ENCODE measurements at regions not wholly inside any gene's neighbourhood (a gene's known extent, or its start where the extent isn't known, plus 50 kb on each side); places are given as distances from the start of the nearest gene placed in this dataset.

GRCh38 chr15:85906640-85907039 is 111.9 kb upstream of the KLHL25 start:
- Mint-ChIP-seq H3K36me3 (ENCODE audit: low read depth) (no peaks in the 10 kb centered on the region), H3K9me3 (no peaks in the 10 kb centered on the region), H3K4me3 (no peak overlapping the region), H3K4me1 (ENCODE audit: low read depth) (no peaks in the 10 kb centered on the region), H3K27me3 (ENCODE audit: low read depth) (peaks cover 10% of the 10 kb centered on the region), H3K27ac (no peak overlapping the region)

GRCh38 chr15:85910834-85911233 is 116.1 kb upstream of the KLHL25 start:
- H3K4me1 Mint-ChIP-seq (ENCODE audit: low read depth): no peaks in the 10 kb centered on the region
- peaks cover 5% of the 10 kb centered on the region for H3K27me3 Mint-ChIP-seq (ENCODE audit: low read depth)
- no peak overlapping the region for H3K27ac Mint-ChIP-seq
- H3K9me3 Mint-ChIP-seq: no peaks in the 10 kb centered on the region
- H3K4me3 Mint-ChIP-seq: no peak overlapping the region
- no peaks in the 10 kb centered on the region for H3K36me3 Mint-ChIP-seq (ENCODE audit: low read depth)

GRCh38 chr15:85913461-85913860 is 118.7 kb upstream of the KLHL25 start:
- no peaks in the 10 kb centered on the region for H3K36me3 Mint-ChIP-seq (ENCODE audit: low read depth)
- no peaks in the 10 kb centered on the region for H3K4me1 Mint-ChIP-seq (ENCODE audit: low read depth)
- H3K9me3 Mint-ChIP-seq: no peaks in the 10 kb centered on the region
- peaks cover 8% of the 10 kb centered on the region for H3K27me3 Mint-ChIP-seq (ENCODE audit: low read depth)
- no peak overlapping the region for H3K4me3 Mint-ChIP-seq
- no peak overlapping the region for H3K27ac Mint-ChIP-seq

- Mint-ChIP-seq H3K4me3 (no peak overlapping the region), H3K27ac (no peak overlapping the region), H3K4me1 (ENCODE audit: low read depth) (no peaks in the 10 kb centered on the region), H3K36me3 (ENCODE audit: low read depth) (no peaks in the 10 kb centered on the region), H3K9me3 (no peaks in the 10 kb centered on the region), H3K27me3 (ENCODE audit: low read depth) (peaks cover 3% of the 10 kb centered on the region)
These were observed 126.2 kb upstream of the KLHL25 start for GRCh38 chr15:85920956-85921355.

GRCh38 chr15:85924088-85924487 is 129.4 kb upstream of the KLHL25 start:
- no peak overlapping the region for H3K27ac Mint-ChIP-seq
- H3K36me3 Mint-ChIP-seq (ENCODE audit: low read depth): no peaks in the 10 kb centered on the region
- H3K27me3 Mint-ChIP-seq (ENCODE audit: low read depth): no peaks in the 10 kb centered on the region
- H3K4me3 Mint-ChIP-seq: no peak overlapping the region
- H3K4me1 Mint-ChIP-seq (ENCODE audit: low read depth): no peaks in the 10 kb centered on the region
- no peaks in the 10 kb centered on the region for H3K9me3 Mint-ChIP-seq

- H3K4me1 Mint-ChIP-seq (ENCODE audit: low read depth): no peaks in the 10 kb centered on the region
- H3K4me3 Mint-ChIP-seq: no peak overlapping the region
- H3K9me3 Mint-ChIP-seq: no peaks in the 10 kb centered on the region
- no peak overlapping the region for H3K27ac Mint-ChIP-seq
- H3K36me3 Mint-ChIP-seq (ENCODE audit: low read depth): no peaks in the 10 kb centered on the region
- peaks cover 4% of the 10 kb centered on the region for H3K27me3 Mint-ChIP-seq (ENCODE audit: low read depth)
These were observed 131.0 kb upstream of the KLHL25 start for GRCh38 chr15:85925649-85926237.

- H3K4me3 Mint-ChIP-seq: no peak overlapping the region
- H3K4me1 Mint-ChIP-seq (ENCODE audit: low read depth): no peaks in the 10 kb centered on the region
- no peak overlapping the region for H3K27ac Mint-ChIP-seq
- H3K9me3 Mint-ChIP-seq: no peaks in the 10 kb centered on the region
- no peaks in the 10 kb centered on the region for H3K36me3 Mint-ChIP-seq (ENCODE audit: low read depth)
- peaks cover 4% of the 10 kb centered on the region for H3K27me3 Mint-ChIP-seq (ENCODE audit: low read depth)
These were observed 132.1 kb upstream of the KLHL25 start for GRCh38 chr15:85926834-85927233.

- no peaks in the 10 kb centered on the region for H3K9me3 Mint-ChIP-seq
These were observed 133.3 kb upstream of the KLHL25 start for GRCh38 chr15:85927931-85928537.

GRCh38 chr15:85929786-85930185 is 135.1 kb upstream of the KLHL25 start:
- no peaks in the 10 kb centered on the region for H3K4me1 Mint-ChIP-seq (ENCODE audit: low read depth)
- no peaks in the 10 kb centered on the region for H3K36me3 Mint-ChIP-seq (ENCODE audit: low read depth)
- H3K27ac Mint-ChIP-seq: no peak overlapping the region
- H3K4me3 Mint-ChIP-seq: no peak overlapping the region
- no peaks in the 10 kb centered on the region for H3K9me3 Mint-ChIP-seq
- H3K27me3 Mint-ChIP-seq (ENCODE audit: low read depth): peaks cover 4% of the 10 kb centered on the region

More at GRCh38 chr15:85927931-85928537, 133.3 kb upstream of the KLHL25 start:
- no peaks in the 10 kb centered on the region for H3K36me3 Mint-ChIP-seq (ENCODE audit: low read depth)
- no peaks in the 10 kb centered on the region for H3K4me1 Mint-ChIP-seq (ENCODE audit: low read depth)
- H3K27me3 Mint-ChIP-seq (ENCODE audit: low read depth): peaks cover 4% of the 10 kb centered on the region
- H3K4me3 Mint-ChIP-seq: no peak overlapping the region
- H3K27ac Mint-ChIP-seq: no peak overlapping the region

- Mint-ChIP-seq H3K9me3 (no peaks in the 10 kb centered on the region), H3K4me3 (no peak overlapping the region), H3K27me3 (ENCODE audit: low read depth) (peaks cover 4% of the 10 kb centered on the region), H3K36me3 (ENCODE audit: low read depth) (no peaks in the 10 kb centered on the region), H3K27ac (no peak overlapping the region), H3K4me1 (ENCODE audit: low read depth) (no peaks in the 10 kb centered on the region)
These were observed 137.7 kb upstream of the KLHL25 start for GRCh38 chr15:85932391-85932790.

- Mint-ChIP-seq H3K27ac (no peak overlapping the region), H3K4me1 (ENCODE audit: low read depth) (no peaks in the 10 kb centered on the region), H3K36me3 (ENCODE audit: low read depth) (no peaks in the 10 kb centered on the region), H3K9me3 (no peaks in the 10 kb centered on the region), H3K4me3 (no peak overlapping the region), H3K27me3 (ENCODE audit: low read depth) (peaks cover 4% of the 10 kb centered on the region)
These were observed 140.0 kb upstream of the KLHL25 start for GRCh38 chr15:85934691-85935090.

- Mint-ChIP-seq H3K27ac (no peak overlapping the region), H3K27me3 (ENCODE audit: low read depth) (no peaks in the 10 kb centered on the region), H3K4me1 (ENCODE audit: low read depth) (no peaks in the 10 kb centered on the region), H3K4me3 (no peak overlapping the region), H3K9me3 (no peaks in the 10 kb centered on the region), H3K36me3 (ENCODE audit: low read depth) (no peaks in the 10 kb centered on the region)
These were observed 140.5 kb upstream of the KLHL25 start for GRCh38 chr15:85935182-85935581.

GRCh38 chr15:85937661-85938060 is 142.0 kb upstream of the AGBL1 start:
- H3K9me3 Mint-ChIP-seq: no peaks in the 10 kb centered on the region
- H3K36me3 Mint-ChIP-seq (ENCODE audit: low read depth): no peaks in the 10 kb centered on the region
- H3K27ac Mint-ChIP-seq: no peak overlapping the region
- H3K4me3 Mint-ChIP-seq: no peak overlapping the region
- no peaks in the 10 kb centered on the region for H3K27me3 Mint-ChIP-seq (ENCODE audit: low read depth)
- no peaks in the 10 kb centered on the region for H3K4me1 Mint-ChIP-seq (ENCODE audit: low read depth)

GRCh38 chr15:85941186-85941855 is 138.3 kb upstream of the AGBL1 start:
- H3K27me3 Mint-ChIP-seq (ENCODE audit: low read depth): no peaks in the 10 kb centered on the region
- no peaks in the 10 kb centered on the region for H3K36me3 Mint-ChIP-seq (ENCODE audit: low read depth)
- H3K27ac Mint-ChIP-seq: no peak overlapping the region
- H3K9me3 Mint-ChIP-seq: no peaks in the 10 kb centered on the region
- H3K4me3 Mint-ChIP-seq: no peak overlapping the region
- no peaks in the 10 kb centered on the region for H3K4me1 Mint-ChIP-seq (ENCODE audit: low read depth)

- H3K4me1 Mint-ChIP-seq (ENCODE audit: low read depth): no peaks in the 10 kb centered on the region
- no peak overlapping the region for H3K4me3 Mint-ChIP-seq
- no peak overlapping the region for H3K27ac Mint-ChIP-seq
- no peaks in the 10 kb centered on the region for H3K27me3 Mint-ChIP-seq (ENCODE audit: low read depth)
- H3K36me3 Mint-ChIP-seq (ENCODE audit: low read depth): no peaks in the 10 kb centered on the region
- no peaks in the 10 kb centered on the region for H3K9me3 Mint-ChIP-seq
These were observed 137.0 kb upstream of the AGBL1 start for GRCh38 chr15:85942632-85943031.

Data from T-helper 1 cell treated with Interleukin-12 subunit alpha and Interleukin-12 subunit beta and Interleukin-4 antibody, amounts not matched to agents 30 μg/mL and 1 μg/mL, for 36 hours (primary cell).